Breast epithelium (tissue), 3 donors: ENCODE measurements at regions not wholly inside any gene's neighbourhood (a gene's known extent, or its start where the extent isn't known, plus 50 kb on each side); places are given as distances from the start of the nearest gene placed in this dataset.

Experiments used
- CTCF ChIP-seq, 3 donors: fragments of 450-650 bp; IDR thresholded peaks; one replicate each; pipeline ENCODE4 v1.5.1; 2016 to 2017; ENCODE audit warnings: antibody characterized with exemption in 3 of 3, mild to moderate bottlenecking in 3 of 3, moderate library complexity in 3 of 3
- POLR2A ChIP-seq: fragments of 450-650 bp; IDR thresholded peaks from one replicate; pipeline ENCODE4 v1.6.1; 2016; ENCODE audit warnings: antibody characterized with exemption, mild to moderate bottlenecking, moderate library complexity

DNA sequence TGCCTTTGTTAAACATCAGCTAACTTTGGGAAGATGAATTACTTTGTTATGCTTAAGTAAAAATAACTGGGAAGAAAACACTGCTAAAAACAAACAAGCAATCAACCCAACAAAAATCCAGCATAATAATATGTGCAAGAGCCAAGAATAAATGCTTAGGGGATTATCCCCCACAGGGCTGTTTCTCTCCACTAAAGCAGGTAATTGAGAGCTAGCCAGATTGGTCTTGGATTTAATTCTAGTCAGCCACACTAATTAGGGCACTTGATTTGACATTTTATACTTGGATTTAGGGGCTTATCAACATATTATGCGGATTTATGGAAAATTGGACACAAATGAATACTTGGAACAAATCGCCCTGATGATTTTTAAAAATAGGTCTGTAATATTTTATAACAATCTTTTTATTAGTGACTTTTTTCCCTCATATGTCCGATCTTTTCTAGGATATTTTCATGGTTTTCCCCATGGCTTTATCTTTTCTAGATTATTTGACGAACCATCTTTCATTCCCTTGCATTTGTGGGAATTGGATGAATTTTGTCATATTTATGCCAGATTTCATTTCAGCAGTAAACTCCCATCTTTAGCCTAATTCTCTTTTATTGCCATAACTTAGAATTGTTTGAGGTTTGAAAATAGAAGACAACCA is 199.1 kb upstream of the NXPH2 start:
- TF ChIP-seq POLR2A (no peak), CTCF (IDR thresholded peaks at IDR 0.05) (no peak)
